Activated T-helper 1 cell treated with anti-CD3 and anti-CD28 coated beads, Interleukin-2, amount 50 U/mL, for 16 hours (primary cell): ENCODE measurements at regions not wholly inside any gene's neighbourhood (a gene's known extent, or its start where the extent isn't known, plus 50 kb on each side); places are given as distances from the start of the nearest gene placed in this dataset.
"Not testable (repeated sequence)": the region's sequence is repeated elsewhere in the genome, so short reads cannot be mapped to it uniquely, and the experiment has no call there.

Experiments used
- DNase-seq, 2 donors: peaks; one replicate each; pipeline ENCODE4 v3.0.0-alpha.2; 2020; ENCODE audit warnings: low read depth in 1 of 2, low spot score in 1 of 2

- not testable (repeated sequence) for DNase-seq
Observed at GRCh38 chr2:131738533-131738932, 210.8 kb downstream of the CCDC74A start.

DNA sequence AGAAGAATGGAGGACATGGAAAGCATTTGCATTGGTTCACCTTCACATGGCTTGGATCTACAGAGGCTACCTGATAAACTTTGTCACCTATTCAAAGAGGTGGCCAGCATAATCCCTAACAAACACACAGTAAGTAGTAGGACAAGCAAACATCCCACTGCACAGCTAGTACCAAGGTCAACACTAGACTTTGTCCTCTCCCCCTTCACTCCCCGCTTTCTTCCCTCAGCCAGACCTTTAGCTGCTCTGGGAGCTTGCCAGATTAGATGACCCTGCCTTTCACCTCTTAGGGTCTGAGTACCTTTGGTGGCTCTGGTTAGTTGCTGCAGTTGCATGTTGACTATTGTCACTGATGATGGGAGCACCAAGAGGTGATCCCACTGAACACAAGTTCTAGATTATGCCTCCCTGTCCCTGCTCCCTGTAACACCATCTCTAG, 211.3 kb downstream of the CCDC74A start:
- not testable (repeated sequence) for DNase-seq

DNA sequence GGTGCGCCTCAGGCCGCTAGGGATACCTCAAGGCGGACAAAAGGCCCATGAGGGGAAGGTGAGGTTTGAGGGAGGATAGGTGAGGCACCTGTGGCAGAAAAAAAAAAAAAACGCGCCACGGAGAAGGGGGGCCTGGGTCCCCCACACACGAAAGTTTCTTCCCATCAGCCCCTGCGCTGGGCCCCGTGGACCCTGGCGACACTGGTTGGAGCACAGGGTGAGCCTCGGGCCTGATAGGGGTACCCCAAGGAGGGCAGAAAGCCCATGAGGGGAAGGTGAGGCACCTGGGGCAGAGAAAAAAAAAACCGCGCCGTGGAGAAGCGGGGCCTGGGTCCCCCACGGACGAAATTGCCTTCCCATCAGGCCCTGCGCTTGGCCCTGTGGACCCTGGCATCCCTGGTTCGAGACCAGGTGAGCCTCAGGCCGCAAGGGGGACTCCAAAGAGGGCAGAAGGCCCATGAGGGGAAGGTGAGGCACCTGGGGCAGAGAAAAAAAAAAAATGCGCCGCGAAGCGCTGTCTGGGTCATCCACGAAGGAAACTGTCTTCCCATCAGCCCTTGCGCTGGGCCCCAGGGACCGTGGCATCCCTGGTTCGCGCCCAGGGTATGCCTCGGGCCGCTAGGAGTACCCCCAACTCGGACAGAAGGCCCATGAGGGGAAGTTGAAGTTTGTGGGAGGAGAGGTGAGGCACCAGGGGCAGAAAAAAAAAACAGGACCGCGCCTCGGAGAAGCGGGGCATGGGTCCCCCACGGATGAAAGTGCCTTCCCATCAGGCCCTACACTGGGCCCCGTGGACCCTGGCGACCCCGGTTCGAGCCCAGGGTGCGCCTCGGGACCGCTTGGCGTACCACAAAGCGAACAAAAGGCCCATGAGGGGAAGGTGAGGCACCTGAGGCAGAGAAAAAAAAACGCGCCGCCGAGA, 226.2 kb downstream of the CCDC74A start:
- DNase-seq, result no peak

GRCh38 chr2:131754929-131755720, 227.4 kb downstream of the CCDC74A start:
- no peak for DNase-seq

GRCh38 chr2:131756141-131756907, 228.6 kb downstream of the CCDC74A start:
- DNase-seq, result no peak

- not testable (repeated sequence) for DNase-seq
Observed at GRCh38 chr2:131758941-131759340, 231.3 kb downstream of the CCDC74A start.

GRCh38 chr2:131774955-131775555, 247.4 kb downstream of the CCDC74A start:
- not testable (repeated sequence) for DNase-seq

GRCh38 chr2:131775903-131776506, 248.3 kb downstream of the CCDC74A start:
- not testable (repeated sequence) for DNase-seq

GRCh38 chr2:131780446-131780845, 252.8 kb downstream of the CCDC74A start:
- DNase-seq, result not testable (repeated sequence)

DNA sequence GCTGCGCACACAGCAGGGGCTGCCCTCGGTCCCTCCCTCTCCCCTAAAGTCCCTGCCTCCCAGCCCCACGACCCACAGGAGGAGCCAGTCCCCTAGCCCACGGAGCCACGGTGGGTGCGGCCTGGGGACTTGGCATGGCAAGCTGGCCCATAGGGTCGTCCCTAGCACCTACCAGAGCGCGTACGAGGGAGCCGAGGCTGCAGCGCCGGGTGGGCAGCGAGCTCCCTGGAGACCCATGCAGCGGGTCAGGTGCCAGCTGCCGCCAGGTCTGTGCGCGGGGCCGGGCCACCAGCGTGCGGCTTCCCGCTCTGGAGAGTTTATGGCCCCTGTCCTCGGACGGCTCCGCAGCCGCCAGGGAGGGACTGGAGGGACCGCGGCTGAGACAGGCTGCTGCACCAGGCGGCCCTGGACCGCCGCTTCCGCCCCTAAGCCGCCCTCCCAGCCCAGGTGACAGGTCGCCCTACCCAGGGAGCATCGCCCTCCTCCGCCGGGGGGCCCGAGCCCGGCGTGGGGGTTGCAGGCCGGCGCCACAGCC, 273.6 kb downstream of the CCDC74A start:
- no peak for DNase-seq

DNA sequence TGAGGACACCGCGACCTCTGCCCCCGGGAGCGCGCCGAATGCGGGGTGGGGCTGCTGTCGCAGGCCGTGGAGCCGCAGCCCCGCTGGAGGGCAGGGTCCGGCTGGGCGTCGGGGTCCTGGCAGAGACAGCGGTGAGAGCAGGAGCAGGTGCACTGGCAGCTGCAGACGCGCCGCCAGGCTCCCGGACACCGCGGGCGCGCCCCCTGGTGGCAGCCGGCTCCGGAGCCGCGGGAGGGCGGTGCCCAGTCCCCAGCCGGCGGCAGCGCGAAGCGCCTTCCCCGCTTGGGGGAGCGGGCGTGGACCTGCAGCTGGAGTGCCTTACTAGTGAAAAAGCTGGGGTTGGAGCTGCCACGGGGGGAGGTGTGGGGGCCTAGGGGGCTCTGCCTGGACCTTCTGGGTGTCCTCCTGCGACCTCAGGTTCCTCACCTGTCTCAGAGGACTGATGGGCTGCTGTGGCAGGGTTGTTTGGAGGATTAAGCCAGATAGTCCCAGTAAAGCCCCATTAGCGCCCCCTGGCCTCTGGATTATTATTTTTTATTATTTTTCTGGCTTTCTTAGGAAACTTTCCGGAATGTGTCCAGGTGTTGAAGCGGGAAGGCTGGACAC, 274.2 kb downstream of the CCDC74A start:
- DNase-seq, result peak; percentile 58 to 70

- not testable (repeated sequence) for DNase-seq
Observed at GRCh38 chr2:131802351-131802836, 274.7 kb downstream of the CCDC74A start.

- not testable (repeated sequence) for DNase-seq
Observed at GRCh38 chr2:131803237-131803636, 275.5 kb downstream of the CCDC74A start.

GRCh38 chr2:131812605-131813004, 284.9 kb downstream of the CCDC74A start:
- DNase-seq, result not testable (repeated sequence)

- not testable (repeated sequence) for DNase-seq
Observed at GRCh38 chr2:131813378-131813777, 285.7 kb downstream of the CCDC74A start.

DNA sequence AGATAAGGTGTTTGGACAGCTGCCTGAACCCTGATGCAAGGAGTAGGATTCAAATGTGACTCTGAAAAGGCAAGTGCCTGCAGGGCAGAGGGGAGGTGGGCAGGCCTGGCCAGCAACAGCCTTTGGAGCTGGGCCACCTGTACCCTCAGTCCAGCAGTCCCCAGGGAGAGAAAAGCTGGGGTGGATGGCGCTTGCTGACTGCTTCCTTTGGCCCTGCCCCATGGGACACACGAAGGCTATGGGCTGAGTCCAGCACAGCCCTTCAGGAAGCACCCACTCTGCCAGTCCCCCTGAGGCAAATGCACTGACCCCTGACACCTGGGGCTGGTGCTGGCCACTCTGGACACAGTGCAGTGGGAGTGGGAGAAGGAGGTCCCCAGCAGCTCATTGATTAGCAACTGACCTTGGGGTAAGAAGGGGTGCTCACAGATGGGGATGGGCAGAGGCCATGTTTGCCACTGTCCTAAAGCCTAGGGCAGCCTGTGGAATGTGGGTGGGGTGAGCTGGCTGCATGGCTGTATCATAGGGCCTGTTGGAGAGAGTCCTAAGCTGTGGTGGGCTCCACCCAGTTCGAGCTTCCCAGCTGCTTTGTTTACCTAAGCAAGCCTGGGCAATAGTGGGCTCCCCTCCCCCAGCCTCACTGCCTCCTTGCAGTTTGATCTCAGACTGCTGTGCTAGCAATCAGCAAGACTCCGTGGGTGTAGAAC, 290.7 kb downstream of the CCDC74A start:
- not testable (repeated sequence) for DNase-seq

DNA sequence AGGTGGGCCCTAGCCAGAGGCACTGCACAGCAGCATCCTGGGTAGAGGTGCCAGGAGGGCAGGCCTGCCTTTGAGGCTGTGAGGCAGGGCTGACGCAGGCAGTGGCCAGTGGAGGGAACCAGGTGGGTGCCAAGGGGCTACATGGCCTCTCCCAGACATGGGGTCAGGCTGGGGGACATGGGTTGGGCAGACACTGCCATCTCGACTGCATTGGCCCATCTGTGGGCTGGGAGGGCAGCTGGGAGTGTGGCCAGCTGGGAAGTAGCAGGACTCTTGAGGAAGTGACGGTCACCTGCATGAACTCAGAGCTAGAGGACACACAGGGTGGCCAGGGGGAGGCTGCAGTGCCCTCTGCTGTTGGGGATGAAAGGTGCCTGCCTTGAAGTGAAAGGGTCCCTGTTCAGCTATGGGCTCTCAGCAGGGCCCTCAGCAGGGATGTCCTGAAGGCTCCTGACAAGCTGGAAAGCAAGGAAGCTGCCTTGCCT, 294.6 kb downstream of the CCDC74A start:
- not testable (repeated sequence) for DNase-seq

- not testable (repeated sequence) for DNase-seq
Observed at GRCh38 chr2:131823058-131823457, 295.4 kb downstream of the CCDC74A start.
